Spleen (tissue), 7 donors: ENCODE measurements at regions not wholly inside any gene's neighbourhood (a gene's known extent, or its start where the extent isn't known, plus 50 kb on each side); places are given as distances from the start of the nearest gene placed in this dataset.

ENCODE experiments used
- POLR2A ChIP-seq, 3 donors: fragments of 450-650 bp; IDR thresholded peaks; one replicate each; pipeline ENCODE4 v1.5.1; 2017; ENCODE audit warnings: antibody characterized with exemption in 3 of 3, mild to moderate bottlenecking in 1 of 3
- TF ChIP-seq, protein P1 (sequence below), 11 experiments: fragments of 200-600 bp in 7 of 11; fragments of 450-650 bp in 4 of 11; sonication (generic) in 4 of 11; IDR thresholded peaks in 8 of 11; conservative IDR thresholded peaks in 3 of 11; 1 replicate in 7 of 11; 2 replicates in 4 of 11; pipeline versions ENCODE4 v1.4.0 to v1.8.0; 2016 to 2021; ENCODE audit warnings: antibody characterized with exemption in 11 of 11, inconsistent platforms in 4 of 11, mild to moderate bottlenecking in 1 of 11
- donor health status: DM: no; HTN: no; CAD: no; lungs with moderate emphysema.
- donor health status: DM: no; HTN: no; CAD: no.
- donor health status: DM: no; HTN: no; CAD: no.

DNA sequence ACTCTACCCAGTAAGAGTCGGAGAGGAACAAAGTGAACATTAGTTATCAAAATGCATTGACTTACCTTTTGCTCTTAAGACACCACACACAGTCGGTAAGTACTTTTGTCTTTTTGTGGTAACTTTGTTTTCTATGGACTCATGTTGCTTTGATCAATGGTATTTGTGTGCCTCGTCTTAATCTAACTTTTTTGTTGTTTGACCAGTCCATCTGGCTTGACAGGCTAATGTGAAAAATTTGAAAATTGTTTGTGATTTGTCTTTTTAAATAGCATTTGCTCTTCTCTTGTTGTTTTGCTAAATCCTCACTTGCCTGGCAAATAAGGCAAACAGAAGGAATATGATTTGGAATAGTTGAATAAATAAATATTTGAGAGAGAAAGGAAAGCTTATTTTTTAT is 71.4 kb upstream of the CHD1 start:
- TF ChIP-seq, protein P1, sequence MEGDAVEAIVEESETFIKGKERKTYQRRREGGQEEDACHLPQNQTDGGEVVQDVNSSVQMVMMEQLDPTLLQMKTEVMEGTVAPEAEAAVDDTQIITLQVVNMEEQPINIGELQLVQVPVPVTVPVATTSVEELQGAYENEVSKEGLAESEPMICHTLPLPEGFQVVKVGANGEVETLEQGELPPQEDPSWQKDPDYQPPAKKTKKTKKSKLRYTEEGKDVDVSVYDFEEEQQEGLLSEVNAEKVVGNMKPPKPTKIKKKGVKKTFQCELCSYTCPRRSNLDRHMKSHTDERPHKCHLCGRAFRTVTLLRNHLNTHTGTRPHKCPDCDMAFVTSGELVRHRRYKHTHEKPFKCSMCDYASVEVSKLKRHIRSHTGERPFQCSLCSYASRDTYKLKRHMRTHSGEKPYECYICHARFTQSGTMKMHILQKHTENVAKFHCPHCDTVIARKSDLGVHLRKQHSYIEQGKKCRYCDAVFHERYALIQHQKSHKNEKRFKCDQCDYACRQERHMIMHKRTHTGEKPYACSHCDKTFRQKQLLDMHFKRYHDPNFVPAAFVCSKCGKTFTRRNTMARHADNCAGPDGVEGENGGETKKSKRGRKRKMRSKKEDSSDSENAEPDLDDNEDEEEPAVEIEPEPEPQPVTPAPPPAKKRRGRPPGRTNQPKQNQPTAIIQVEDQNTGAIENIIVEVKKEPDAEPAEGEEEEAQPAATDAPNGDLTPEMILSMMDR (IDR thresholded peaks at IDR 0.05 in 8 of 11, conservative IDR thresholded peaks at IDR 0.05 in 3 of 11) = no peak
- TF ChIP-seq POLR2A (IDR thresholded peaks at IDR 0.05) = no peak
